Thyroid gland (tissue), 4 donors: ENCODE measurements at regions not wholly inside any gene's neighbourhood (a gene's known extent, or its start where the extent isn't known, plus 50 kb on each side); places are given as distances from the start of the nearest gene placed in this dataset.
A peak's percentile ranks its signal among the peaks of the same experiment; 100 is the strongest.

Experiments
- DNase-seq, 2 donors: peaks; one replicate each; pipeline ENCODE4 v3.0.0-alpha.2; 2019
- H3K27ac ChIP-seq, 3 donors: fragments of 200-600 bp; sonication (generic); 1 replicate in 2 of 3; 2 replicates in 1 of 3; pipeline ENCODE4 v1.5.1; 2016 to 2019; ENCODE audit warnings: mild to moderate bottlenecking in 1 of 3, moderate library complexity in 1 of 3
- H3K27me3 ChIP-seq: fragments of 200-600 bp; sonication (generic); one replicate; pipeline ENCODE4 v1.5.1; 2019
- H3K36me3 ChIP-seq, 2 donors: fragments of 200-600 bp; sonication (generic); one replicate each; pipeline ENCODE4 v1.5.1; 2016 to 2019
- H3K4me1 ChIP-seq, 2 donors: fragments of 200-600 bp; sonication (generic); one replicate each; pipeline ENCODE4 v1.5.1; 2017 to 2019
- H3K4me3 ChIP-seq, 3 donors: fragments of 200-600 bp; sonication (generic); replicated peaks in 1 of 3; 1 replicate in 2 of 3; 2 replicates in 1 of 3; pipeline ENCODE4 v1.5.1; 2016; ENCODE audit warnings: mild to moderate bottlenecking in 1 of 3
- H3K9me3 ChIP-seq: fragments of 200-600 bp; sonication (generic); one replicate; pipeline ENCODE4 v1.5.1; 2017
- CTCF ChIP-seq, 6 experiments: fragments of 200-600 bp in 3 of 6; fragments of 450-650 bp in 3 of 6; sonication (generic) in 3 of 6; IDR thresholded peaks; one replicate each; pipeline ENCODE4 v1.5.1; 2016 to 2019; ENCODE audit warnings: antibody characterized with exemption in 6 of 6, mild to moderate bottlenecking in 2 of 6, inconsistent platforms in 1 of 6, moderate library complexity in 1 of 6
- POLR2A ChIP-seq, 2 donors: fragments of 450-650 bp; IDR thresholded peaks; one replicate each; pipeline ENCODE4 v1.6.1; 2017; ENCODE audit warnings: antibody characterized with exemption in 2 of 2, mild to moderate bottlenecking in 2 of 2, moderate library complexity in 1 of 2
- WGBS, 2 donors: methylation state at CpG; one replicate each; pipeline ENCODE4 v1.1.5; 2017; 5-methylcytosine and 5-hydroxymethylcytosine counted together
- intact Hi-C: fragments of 100-400 bp; cut with DNase I; formaldehyde crosslinking; loops from one replicate; pipeline ENCODE4 v1.15.1; 2023

DNA sequence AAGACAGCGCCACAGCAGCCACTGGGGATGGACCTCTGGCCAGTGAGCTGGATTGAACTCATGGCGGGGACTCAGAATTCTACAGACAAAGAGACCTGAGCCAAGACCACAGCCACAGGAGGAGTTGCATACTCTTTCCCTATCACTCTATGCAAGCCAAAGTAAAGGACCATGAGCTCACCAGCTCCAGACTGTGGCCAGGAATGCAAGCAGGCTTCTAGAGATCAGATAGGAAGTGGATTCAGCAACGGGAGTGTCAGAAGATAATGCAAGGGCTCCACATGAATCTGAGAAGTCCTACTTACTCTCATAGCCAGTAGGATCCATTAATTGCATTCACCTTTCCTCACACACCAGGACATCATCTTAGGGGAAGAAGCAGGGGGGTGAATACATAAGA lies 415.4 kb upstream of the POU3F3 start:
- no peak for DNase-seq
- Histone ChIP-seq H3K4me1 (no peaks in the 10 kb centered on the region), H3K36me3 (no peaks in the 10 kb centered on the region), H3K9me3 (no peaks in the 10 kb centered on the region), H3K27me3 (no peaks in the 10 kb centered on the region), H3K4me3 (no peak overlapping the region), H3K27ac (no peak overlapping the region)
- no peak for TF ChIP-seq CTCF (IDR thresholded peaks at IDR 0.05)
- no peak for TF ChIP-seq POLR2A (IDR thresholded peaks at IDR 0.05)
- 60 to 87% methylated on average over 2 to 3 of the region's 3 CpGs for WGBS, 2 donors
- intact Hi-C loops, result no loop called here

DNA sequence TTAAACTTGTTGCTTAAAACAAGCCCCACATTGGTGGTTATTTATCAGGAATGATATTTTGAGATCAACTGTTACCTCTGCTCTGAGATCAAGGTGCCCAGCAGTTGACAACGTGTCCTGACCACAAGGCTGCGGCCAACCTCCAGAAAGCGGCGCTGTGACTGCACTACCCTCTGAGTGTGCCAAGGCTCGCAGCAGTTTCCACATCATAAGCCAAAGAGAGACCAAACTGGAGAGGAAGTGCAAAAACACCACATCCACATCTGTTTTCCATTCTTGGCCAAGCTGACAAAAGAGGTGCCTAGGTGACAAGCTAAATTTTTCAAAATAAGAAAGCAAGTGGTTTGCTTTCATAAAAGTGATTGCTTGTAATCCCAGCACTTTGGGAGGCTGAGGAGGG lies 410.8 kb upstream of the POU3F3 start:
- no peak for DNase-seq
- WGBS, 2 donors, result 89 to 100% methylated on average over 5 of the region's 5 CpGs
- intact Hi-C loops, result no loop called here

DNA sequence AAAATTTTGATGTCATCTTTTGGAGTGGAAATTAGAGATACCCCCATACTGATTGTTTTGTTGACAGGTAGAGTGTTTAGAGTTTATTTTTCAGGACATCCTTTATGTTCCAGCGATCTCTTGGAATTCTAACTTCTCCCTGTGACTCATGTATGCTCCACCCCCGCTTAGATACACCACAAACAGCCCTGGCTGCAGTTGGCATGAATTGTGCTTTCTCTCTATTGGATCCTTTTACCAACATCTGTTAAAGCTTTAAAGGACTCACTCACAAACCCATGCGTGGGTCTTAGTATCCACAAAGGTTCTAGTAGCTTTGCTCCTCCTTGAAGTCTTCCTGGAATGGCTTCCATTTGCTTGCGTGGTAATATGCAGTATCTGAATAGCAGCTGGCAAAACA lies 409.5 kb upstream of the POU3F3 start:
- TF ChIP-seq POLR2A (IDR thresholded peaks at IDR 0.05) (no peak), CTCF (IDR thresholded peaks at IDR 0.05) (no peak)
- Histone ChIP-seq H3K36me3 (no peaks in the 10 kb centered on the region), H3K4me3 (no peak overlapping the region), H3K27me3 (no peaks in the 10 kb centered on the region), H3K9me3 (no peaks in the 10 kb centered on the region), H3K4me1 (no peaks in the 10 kb centered on the region), H3K27ac (no peak overlapping the region)
- intact Hi-C loops, result no loop called here
- DNase-seq, result no peak
- WGBS, 2 donors, result 77 to 84% methylated on average over 4 of the region's 4 CpGs

More for the DNA sequence above, 410.8 kb upstream of the POU3F3 start:
- no peak overlapping the region for H3K4me3 ChIP-seq
- H3K4me1 ChIP-seq, result no peaks in the 10 kb centered on the region
- H3K27me3 ChIP-seq, result no peaks in the 10 kb centered on the region
- H3K36me3 ChIP-seq, result no peaks in the 10 kb centered on the region
- H3K27ac ChIP-seq, result no peak overlapping the region
- no peaks in the 10 kb centered on the region for H3K9me3 ChIP-seq
- no peak for TF ChIP-seq CTCF (IDR thresholded peaks at IDR 0.05)
- TF ChIP-seq POLR2A (IDR thresholded peaks at IDR 0.05), result no peak

- TF ChIP-seq POLR2A (IDR thresholded peaks at IDR 0.05), result no peak
- no peak for TF ChIP-seq CTCF (IDR thresholded peaks at IDR 0.05)
- no peak for DNase-seq
- Histone ChIP-seq H3K36me3 (no peaks in the 10 kb centered on the region), H3K9me3 (no peaks in the 10 kb centered on the region), H3K4me3 (no peak overlapping the region), H3K27me3 (no peaks in the 10 kb centered on the region), H3K27ac (no peak overlapping the region), H3K4me1 (no peaks in the 10 kb centered on the region)
- intact Hi-C loops, result no loop called here
- 84 to 85% methylated on average over 3 of the region's 3 CpGs for WGBS, 2 donors
Measured at GRCh38 chr2:104444889-104445288, 409.0 kb upstream of the POU3F3 start.

DNA sequence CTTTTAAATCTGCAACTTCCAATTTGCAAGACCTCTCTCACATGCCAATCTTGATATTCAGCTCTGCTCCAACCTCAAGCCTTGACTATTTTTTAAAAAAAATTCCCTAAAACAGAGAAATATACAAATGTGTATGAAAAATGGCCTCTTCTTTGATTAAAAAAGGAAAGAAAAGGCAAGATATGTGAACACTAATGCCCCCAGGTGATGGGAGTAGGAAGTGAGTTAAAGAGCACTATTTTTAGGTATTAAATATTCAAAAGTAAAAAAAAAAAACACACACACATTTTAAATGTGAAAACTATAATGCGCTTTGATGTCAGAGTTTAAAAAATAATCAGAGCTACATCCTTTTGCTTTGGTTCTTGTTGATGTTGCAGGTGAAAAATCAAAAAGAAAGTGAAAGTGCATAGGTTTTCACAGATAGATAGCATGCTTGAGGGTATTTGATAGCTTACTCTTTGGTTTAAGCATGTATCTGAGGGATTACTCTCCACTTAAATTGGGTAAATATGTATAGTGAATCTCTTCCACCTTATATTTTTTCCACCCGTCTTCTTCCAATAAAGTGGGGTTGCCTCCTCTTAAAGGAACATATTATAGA lies 406.0 kb upstream of the POU3F3 start:
- Histone ChIP-seq H3K27ac (no peak overlapping the region), H3K4me3 (no peak overlapping the region), H3K9me3 (no peaks in the 10 kb centered on the region), H3K27me3 (no peaks in the 10 kb centered on the region), H3K4me1 (no peaks in the 10 kb centered on the region), H3K36me3 (no peaks in the 10 kb centered on the region)
- 79 to 85% methylated on average over 2 of the region's 2 CpGs for WGBS, 2 donors
- intact Hi-C loops, result no loop called here
- DNase-seq, result no peak
- TF ChIP-seq POLR2A (IDR thresholded peaks at IDR 0.05) (no peak), CTCF (IDR thresholded peaks at IDR 0.05) (peak in 3 of 6 experiments; percentile 29 to 44 (median 29))
